GM21737 (cell line): ENCODE measurements at regions not wholly inside any gene's neighbourhood (a gene's known extent, or its start where the extent isn't known, plus 50 kb on each side); places are given as distances from the start of the nearest gene placed in this dataset.
"Not testable (repeated sequence)": the region's sequence is repeated elsewhere in the genome, so short reads cannot be mapped to it uniquely, and the experiment has no call there.

ENCODE experiments used
- ATAC-seq: cut with Tn5 transposase; IDR thresholded peaks from one replicate; pipeline ENCODE4 v1.9.1; 2021; ENCODE audit warnings: mild to moderate bottlenecking, moderate library complexity; ENCODE audit not compliant: unreplicated experiment

DNA sequence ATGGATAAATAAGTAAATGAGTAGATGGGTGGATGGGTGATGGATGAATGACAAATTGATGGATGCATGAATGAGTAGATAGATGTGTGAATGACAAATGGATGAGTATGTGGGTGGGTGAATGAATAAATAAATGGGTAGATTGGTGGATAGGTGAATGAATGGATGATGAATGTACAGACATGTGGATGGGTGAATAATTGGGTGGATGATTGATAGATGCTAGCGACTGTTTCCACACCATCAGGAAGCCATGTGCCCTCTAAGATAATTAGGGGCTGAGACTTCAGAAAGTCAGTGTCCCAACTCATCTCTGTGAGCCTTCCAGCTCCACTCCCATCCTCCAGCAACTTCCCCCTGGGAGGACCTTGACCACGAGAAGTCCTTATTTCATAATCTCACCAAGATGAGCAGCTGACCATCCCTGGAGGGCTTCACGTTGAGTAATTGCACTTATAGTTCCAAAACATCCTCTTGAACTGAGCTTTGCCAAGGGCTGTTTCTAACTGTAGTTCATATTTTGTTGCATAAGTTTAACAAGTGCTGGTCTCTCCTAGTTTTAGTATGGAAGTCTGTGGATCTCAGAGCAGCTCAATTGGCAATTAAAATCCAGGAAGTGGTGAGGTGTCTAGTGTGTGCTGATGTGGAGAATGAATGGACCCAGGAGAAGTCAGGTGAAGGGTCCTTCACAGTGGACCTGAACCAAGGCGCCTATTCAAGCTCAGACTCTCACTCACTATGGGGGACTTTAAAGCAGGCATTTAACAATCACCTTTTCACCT is 295.7 kb downstream of the ADGRD1 start:
- no peak for ATAC-seq

DNA sequence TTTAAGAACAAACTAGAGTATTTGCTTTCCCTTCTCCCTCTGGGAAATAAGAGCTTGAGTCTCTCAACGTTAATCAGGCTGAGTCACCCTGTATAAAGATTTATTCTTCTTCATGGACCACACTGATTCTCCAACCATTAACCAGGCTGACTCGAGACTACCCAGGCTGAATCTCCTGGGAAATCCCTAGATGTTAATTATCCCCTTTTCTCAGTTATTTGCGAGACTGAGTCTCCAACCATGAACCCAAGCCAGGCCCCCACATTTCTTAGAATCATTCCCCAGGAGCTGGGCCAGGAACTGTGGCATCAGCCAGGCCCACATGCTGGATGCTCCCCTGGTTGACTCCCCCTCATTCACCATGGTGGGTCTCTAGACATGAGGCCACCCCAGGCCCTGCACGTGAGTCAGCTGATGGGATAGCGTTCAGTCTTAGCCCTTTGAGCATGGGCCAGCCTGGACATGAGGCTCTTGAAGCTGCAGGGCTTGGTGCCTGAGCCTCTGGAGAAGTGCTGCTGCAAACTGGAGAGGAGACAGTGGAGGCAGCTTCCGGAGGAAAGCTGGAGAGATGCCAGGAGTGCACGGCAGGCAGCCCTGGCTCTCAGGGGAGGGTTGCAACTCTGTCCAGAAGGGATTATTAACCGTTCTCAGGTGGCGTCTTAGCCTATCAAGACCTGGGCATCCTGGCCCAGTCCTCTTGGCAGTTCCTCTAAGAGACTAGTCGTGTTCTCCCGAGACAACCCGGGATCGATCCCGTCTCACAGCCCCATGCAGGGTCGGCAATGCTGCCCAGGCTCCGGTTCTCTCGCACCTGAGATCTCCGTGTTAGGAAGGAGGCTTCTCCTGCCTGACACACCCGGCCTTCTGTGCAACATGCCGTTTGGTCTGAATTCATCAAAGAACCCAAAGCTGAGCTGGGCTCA is 296.6 kb downstream of the ADGRD1 start:
- no peak for ATAC-seq

GRCh38 chr12:131250951-131251315 is 297.2 kb downstream of the ADGRD1 start:
- ATAC-seq, result no peak

DNA sequence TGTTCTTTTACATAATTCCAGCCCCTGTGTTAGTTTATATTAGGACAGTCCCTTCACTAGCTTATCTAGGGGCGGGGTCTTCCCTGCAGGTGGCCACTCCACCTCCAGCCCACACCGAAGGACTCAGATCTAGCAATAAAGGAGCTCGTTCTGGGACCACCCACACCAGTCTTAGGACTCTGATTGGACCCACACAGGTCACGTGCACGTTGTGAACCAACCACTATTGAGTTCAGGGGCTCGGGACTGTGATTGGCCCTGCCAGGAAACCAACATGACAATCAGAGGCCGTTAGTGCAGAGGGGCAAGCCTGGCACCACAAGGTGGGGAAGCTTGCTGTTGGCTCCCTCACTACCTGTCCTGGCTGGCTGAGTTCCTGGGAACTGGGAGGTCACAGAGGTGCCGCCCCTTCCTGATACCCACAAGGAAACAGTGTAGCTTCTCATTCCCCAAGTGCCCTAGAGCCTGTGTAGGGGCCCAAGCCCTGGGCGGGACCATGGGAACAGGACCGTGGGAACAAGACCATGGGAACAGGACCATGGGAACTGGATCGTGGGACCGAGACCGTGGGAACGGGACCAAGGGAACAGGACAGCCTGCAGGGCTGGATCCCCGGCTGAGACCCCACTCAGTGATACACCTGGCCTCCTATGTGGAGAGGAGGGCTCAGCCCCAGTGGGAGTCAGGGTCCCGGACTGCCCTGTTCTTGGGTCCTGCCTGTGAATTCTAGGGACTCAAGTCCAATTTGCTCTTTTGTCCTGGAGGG is 297.8 kb downstream of the ADGRD1 start:
- ATAC-seq, result no peak

DNA sequence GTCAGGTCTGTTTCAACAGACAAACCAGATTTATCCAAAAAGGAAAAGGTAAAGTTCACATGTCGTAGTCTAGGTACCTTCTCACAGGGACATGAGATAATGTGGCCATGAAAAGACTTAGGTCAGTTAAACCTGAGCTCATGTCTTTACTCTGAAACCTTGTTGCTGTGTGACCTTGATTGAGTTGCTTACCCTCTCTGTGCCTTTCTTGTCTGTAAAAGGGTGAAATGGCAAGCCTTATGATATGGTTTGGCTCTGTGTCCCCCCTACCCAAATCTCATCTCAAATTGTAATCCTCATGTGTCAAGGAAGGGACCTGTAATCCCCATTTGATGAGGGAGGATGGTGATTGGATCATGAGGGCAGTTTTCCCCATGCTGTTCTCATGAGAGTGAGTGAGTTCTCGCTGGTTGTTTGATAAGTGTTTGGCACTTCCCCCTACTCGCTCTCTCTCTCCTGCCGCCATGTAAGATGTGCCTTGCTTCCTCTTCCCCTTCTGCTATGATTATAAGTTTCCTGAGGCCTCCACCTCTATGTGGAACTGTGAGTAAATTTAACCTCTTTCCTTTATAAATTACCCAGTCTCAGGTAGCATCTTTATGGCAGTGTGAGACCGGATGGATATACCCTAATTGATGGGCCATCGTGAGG is 299.8 kb downstream of the ADGRD1 start:
- no peak for ATAC-seq

DNA sequence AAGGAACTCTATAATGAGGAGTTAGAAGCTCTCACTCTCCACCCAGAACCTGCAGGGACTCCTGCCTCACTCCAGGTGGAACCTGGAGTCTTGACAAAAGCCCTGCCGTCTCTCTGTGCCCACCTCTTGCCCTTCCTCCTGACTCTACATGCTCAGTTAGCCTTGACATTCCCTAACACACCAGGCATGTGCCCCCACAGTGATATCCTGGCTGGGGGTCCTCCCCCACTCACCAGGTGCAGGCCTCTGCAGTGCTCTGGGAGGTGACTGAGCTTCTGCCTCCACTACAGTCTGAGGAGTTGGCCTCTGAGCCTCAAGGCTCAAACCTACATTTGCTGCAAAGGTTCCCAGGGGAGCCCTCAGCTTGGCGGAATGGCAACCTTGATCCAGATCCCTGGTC is 300.7 kb downstream of the ADGRD1 start:
- no peak for ATAC-seq

DNA sequence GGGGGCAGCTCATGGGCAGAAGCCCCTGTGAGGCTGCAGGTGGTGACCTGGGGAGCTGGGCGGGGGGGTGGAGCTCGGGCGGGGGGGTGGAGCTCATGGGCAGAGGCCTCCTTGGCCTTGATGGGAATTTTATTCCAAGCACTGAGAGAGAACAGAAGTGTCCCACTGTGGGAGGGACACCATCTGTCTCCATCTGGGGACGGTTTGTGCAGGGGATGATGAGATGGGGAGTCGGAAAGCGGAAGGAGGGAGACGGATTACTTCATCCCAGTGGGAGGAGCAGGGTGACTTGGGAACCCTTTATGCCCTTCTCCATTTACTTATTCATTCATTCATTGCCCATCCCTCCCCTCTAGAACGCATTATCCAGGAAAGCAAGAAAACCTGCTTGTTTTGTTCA is 304.7 kb downstream of the ADGRD1 start:
- ATAC-seq, result no peak

GRCh38 chr12:131260251-131260905 is 306.7 kb downstream of the ADGRD1 start:
- no peak for ATAC-seq

GRCh38 chr12:131260954-131261353 is 307.2 kb downstream of the ADGRD1 start:
- ATAC-seq, result no peak

DNA sequence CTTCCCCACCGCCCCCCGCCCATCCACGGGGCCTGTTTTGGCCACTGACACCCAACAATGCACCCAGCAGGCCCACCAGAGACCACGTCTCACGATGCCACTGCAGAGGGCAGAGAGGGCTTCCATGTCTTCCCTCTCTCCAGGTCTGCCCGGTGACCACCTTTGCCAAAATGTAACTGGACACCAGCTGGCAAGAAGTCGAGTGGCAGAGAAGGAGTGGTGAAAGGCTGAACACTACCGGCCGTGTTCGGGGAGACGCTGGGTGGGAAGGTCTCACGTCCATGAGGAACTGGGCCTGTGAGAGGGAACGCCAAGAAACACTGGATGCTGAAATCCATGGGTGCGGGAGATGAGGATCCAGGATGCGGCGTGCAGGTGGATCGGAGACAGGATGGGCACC is 308.2 kb downstream of the ADGRD1 start:
- no peak for ATAC-seq

- no peak for ATAC-seq
Measured at GRCh38 chr12:131263626-131264025, 309.9 kb downstream of the ADGRD1 start.

- ATAC-seq, result no peak
Measured at GRCh38 chr12:131264635-131265034, 310.9 kb downstream of the ADGRD1 start.

DNA sequence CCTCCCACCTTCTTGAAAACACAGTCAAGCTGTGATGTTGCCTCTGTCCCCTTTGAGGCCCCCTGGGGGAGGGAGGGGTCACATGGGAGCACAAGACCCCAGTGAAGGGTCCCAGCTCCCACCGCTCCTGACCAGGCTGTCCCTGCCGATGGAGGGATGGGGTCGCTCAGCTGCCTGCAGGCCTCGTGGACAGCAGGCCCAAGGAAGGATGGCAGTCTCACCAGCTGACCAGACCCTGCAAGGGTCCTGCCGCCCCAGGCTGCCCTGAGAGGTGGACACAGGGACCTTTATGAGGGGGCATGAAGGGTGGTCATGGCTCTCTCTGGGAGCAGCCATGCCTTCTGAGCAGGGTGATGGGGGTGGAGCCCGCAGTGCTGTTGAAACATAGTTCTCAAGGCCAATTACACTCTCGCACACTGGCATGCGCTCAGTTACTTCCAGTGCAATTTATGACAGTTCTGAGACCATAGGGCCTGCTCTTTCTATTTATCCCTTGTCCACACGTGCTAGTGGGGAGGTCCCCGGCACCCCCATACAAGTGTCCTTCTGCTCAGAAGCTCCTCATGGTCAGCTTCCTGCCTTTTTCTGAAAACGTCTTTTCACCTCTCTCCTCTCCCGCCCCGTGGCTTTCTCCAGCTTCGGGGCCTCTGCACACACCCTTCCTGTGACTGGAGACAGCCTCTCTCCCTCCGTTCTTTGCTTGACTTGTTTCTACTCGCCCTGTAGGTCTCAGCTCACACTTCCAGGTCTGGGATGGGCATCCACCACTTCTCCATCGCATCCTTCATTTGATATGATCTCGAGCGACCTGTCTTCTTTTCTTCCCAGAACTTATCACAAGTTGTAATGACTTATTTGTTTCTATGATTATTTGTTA is 313.1 kb downstream of the ADGRD1 start:
- no peak for ATAC-seq

DNA sequence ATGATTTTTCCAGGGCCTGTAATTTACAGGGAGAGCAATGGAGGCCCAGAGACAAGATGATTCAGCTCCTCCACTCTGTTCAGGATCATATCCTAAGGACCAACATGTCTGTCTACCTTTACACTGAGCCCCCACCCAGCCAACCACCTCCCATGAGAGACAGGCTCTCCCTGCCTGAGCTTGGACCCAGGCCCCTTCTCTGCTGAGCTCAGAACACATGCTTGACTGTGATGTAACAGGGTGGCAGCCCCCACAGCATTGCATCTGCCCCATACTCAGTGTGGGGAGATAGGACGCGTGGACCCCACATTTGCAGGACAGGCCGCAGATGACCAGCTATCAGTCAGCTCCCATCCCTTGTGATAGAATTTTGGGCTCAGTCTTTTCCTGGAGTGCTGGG is 313.9 kb downstream of the ADGRD1 start:
- ATAC-seq, result no peak

- not testable (repeated sequence) for ATAC-seq
Measured at GRCh38 chr12:131268123-131268522, 314.4 kb downstream of the ADGRD1 start.

DNA sequence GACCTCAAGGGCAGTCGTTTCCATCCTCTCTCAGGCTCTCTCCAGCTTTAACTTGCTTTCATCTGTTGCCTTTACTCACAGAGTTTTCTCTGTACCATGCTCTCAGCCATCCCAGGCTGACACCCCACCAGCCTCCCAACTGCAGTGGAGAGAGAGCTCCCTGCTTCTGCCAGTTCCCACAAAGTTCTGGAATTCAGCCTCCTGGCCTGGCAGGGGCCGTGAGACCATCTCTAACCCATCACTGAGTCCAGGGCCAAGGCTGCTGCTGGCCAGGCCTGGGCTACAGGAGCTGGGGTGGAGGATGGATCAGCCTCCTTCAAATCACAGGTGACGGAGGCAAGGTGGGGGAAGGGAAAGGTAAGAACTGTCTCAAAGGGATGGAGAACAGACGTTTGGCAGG is 314.9 kb downstream of the ADGRD1 start:
- ATAC-seq, result not testable (repeated sequence)

DNA sequence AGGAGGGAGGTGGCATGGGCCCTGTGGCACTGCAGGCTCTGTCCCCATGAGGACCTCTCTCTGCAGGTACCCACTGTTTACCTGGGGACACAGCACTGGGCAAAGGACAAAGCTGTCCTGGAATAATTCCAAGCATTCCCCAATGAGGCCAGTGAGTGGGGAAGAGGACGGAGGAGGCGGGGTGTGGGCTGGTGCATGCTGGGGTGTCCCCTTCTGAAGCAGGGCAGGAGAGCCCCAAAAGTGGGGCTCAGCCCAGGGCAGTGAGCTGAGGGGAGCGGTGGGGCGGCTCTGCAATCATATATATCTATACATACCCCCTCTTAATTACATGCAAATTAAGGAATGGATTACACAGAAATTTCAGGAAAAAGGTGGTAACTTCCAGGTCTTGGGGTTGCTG is 315.8 kb downstream of the ADGRD1 start:
- ATAC-seq, result no peak

- not testable (repeated sequence) for ATAC-seq
Measured at GRCh38 chr12:131269977-131270376, 316.3 kb downstream of the ADGRD1 start.

GRCh38 chr12:131271724-131272123 is 318.0 kb downstream of the ADGRD1 start:
- no peak for ATAC-seq
